Neuronal stem cell (in vitro differentiated cells): ENCODE measurements at regions not wholly inside any gene's neighbourhood (a gene's known extent, or its start where the extent isn't known, plus 50 kb on each side); places are given as distances from the start of the nearest gene placed in this dataset.

Experiments used
- DNase-seq: peaks from one replicate; pipeline ENCODE4 v3.0.0-alpha.2; 2013; ENCODE audit warnings: low spot score
- H2AFZ ChIP-seq: one replicate; pipeline ENCODE4 v1.6.1; 2013; ENCODE audit warnings: mild to moderate bottlenecking, low read length, inconsistent platforms
- H2AK5ac ChIP-seq: 2 replicates; pipeline ENCODE4 v1.6.1; 2013; ENCODE audit warnings: low read depth, mild to moderate bottlenecking, inconsistent platforms, low read length, moderate library complexity, mixed read lengths
- H2BK120ac ChIP-seq: 2 replicates; pipeline ENCODE4 v1.6.1; 2013; ENCODE audit warnings: low read depth, mild to moderate bottlenecking, inconsistent platforms, low read length, moderate library complexity, mixed read lengths
- H2BK12ac ChIP-seq: one replicate; pipeline ENCODE4 v1.6.1; 2013; ENCODE audit warnings: low read length, inconsistent platforms
- H2BK15ac ChIP-seq: 2 replicates; pipeline ENCODE4 v1.6.1; 2013; ENCODE audit warnings: mild to moderate bottlenecking, low read length, inconsistent platforms, mixed read lengths
- H2BK5ac ChIP-seq: one replicate; pipeline ENCODE4 v1.6.1; 2013; ENCODE audit warnings: inconsistent platforms, mild to moderate bottlenecking, low read length, moderate library complexity
- H3K14ac ChIP-seq: one replicate; pipeline ENCODE4 v1.6.1; 2013; ENCODE audit warnings: low read length, inconsistent platforms
- H3K18ac ChIP-seq: 2 replicates; pipeline ENCODE4 v1.6.1; 2013; ENCODE audit warnings: low read length, inconsistent platforms
- H3K23ac ChIP-seq: 2 replicates; pipeline ENCODE4 v1.6.1; 2013; ENCODE audit warnings: low read depth, mild to moderate bottlenecking, mixed read lengths, low read length, inconsistent platforms; ENCODE audit not compliant: poor library complexity
- H3K27ac ChIP-seq: replicated peaks from 3 replicates; pipeline ENCODE4 v1.5.1; 2013; ENCODE audit warnings: low read length, inconsistent platforms
- H3K27me3 ChIP-seq, 3 experiments: 2 replicates each; pipeline ENCODE4 v1.6.1; 2013; ENCODE audit warnings: low read length in 3 of 3, mild to moderate bottlenecking in 2 of 3, inconsistent platforms in 1 of 3, low read depth in 1 of 3, mixed read lengths in 1 of 3, moderate library complexity in 1 of 3; ENCODE audit not compliant: control insufficient read depth in 3 of 3, insufficient read depth in 3 of 3
- H3K36me3 ChIP-seq, 2 donors: replicated peaks in 1 of 2; 2 replicates each; pipeline ENCODE4 v1.6.1; 2013; ENCODE audit warnings: low read length in 2 of 2; ENCODE audit not compliant: control insufficient read depth in 2 of 2, insufficient read depth in 2 of 2
- H3K4ac ChIP-seq: 2 replicates; pipeline ENCODE4 v1.6.1; 2013; ENCODE audit warnings: inconsistent platforms, mild to moderate bottlenecking, low read length, moderate library complexity
- H3K4me1 ChIP-seq, 2 donors: 1 replicate in 1 of 2; 2 replicates in 1 of 2; pipeline ENCODE4 v1.6.1; 2013; ENCODE audit warnings: low read length in 2 of 2, low read depth in 1 of 2; ENCODE audit not compliant: control insufficient read depth in 2 of 2, insufficient read depth in 1 of 2
- H3K4me2 ChIP-seq: one replicate; pipeline ENCODE4 v1.6.1; 2013; ENCODE audit warnings: mild to moderate bottlenecking, low read length, inconsistent platforms; ENCODE audit not compliant: insufficient read depth, poor library complexity, severe bottlenecking
- H3K4me3 ChIP-seq, 2 donors: 2 replicates each; pipeline ENCODE4 v1.5.1; 2013; ENCODE audit warnings: low read length in 2 of 2, mild to moderate bottlenecking in 2 of 2, inconsistent platforms in 1 of 2, moderate library complexity in 1 of 2
- H3K79me1 ChIP-seq: one replicate; pipeline ENCODE4 v1.6.1; 2013; ENCODE audit warnings: low read depth, mild to moderate bottlenecking, inconsistent platforms, low read length, moderate library complexity
- H3K9ac ChIP-seq: one replicate; pipeline ENCODE4 v1.6.1; 2013; ENCODE audit warnings: mild to moderate bottlenecking, low read depth, low read length, inconsistent platforms; ENCODE audit not compliant: poor library complexity
- H3K9me3 ChIP-seq, 2 donors: replicated peaks in 1 of 2; 2 replicates each; pipeline versions ENCODE3 to v1.6.1; 2013; ENCODE audit warnings: low read length in 2 of 2, mild to moderate bottlenecking in 2 of 2, inconsistent platforms in 1 of 2, low read depth in 1 of 2, mixed read lengths in 1 of 2, moderate library complexity in 1 of 2; ENCODE audit not compliant: control insufficient read depth in 2 of 2, insufficient read depth in 1 of 2
- H4K8ac ChIP-seq: one replicate; pipeline ENCODE4 v1.6.1; 2013; ENCODE audit warnings: low read depth, mild to moderate bottlenecking, inconsistent platforms, low read length, moderate library complexity
- H4K91ac ChIP-seq: one replicate; pipeline ENCODE4 v1.6.1; 2013; ENCODE audit warnings: low read length, low read depth, mild to moderate bottlenecking, inconsistent platforms; ENCODE audit not compliant: poor library complexity
- WGBS, 2 donors: extraction: QIAGEN DNeasy Blood & Tissue Kit; methylation state at CpG; one replicate each; pipeline ENCODE4 v1.1.7; 2013; ENCODE audit warnings: missing lambda C conversion rate in 2 of 2, mixed read lengths in 1 of 2; ENCODE audit not compliant: insufficient read length in 2 of 2, insufficient replicate concordance in 1 of 2; ENCODE audit errors: extremely low coverage in 2 of 2; 5-methylcytosine and 5-hydroxymethylcytosine counted together

GRCh38 chr13:64962404-64962803, 2267.7 kb downstream of the PCDH9 start:
- Histone ChIP-seq H3K4me2 (no peak overlapping the region), H4K91ac (no peak overlapping the region), H3K14ac (no peak overlapping the region), H3K4me3 (no peak overlapping the region), H2AK5ac (no peak overlapping the region), H3K27ac (no peak overlapping the region), H2BK120ac (no peak overlapping the region), H2BK15ac (no peak overlapping the region), H2AFZ (peak overlapping the region; percentile 56), H3K4me1 (no peaks in the 10 kb centered on the region), H3K79me1 (no peaks in the 10 kb centered on the region), H3K27me3 (no peaks in the 10 kb centered on the region), H2BK12ac (no peak overlapping the region), H3K23ac (no peak overlapping the region), H2BK5ac (no peak overlapping the region), H3K36me3 (no peaks in the 10 kb centered on the region), H3K18ac (peak overlapping the region; percentile 80), H3K4ac (no peak overlapping the region), H4K8ac (peak overlapping the region; percentile 65), H3K9ac (no peak overlapping the region), H3K9me3 (no peaks in the 10 kb centered on the region)
- DNase-seq = no peak
- no CpG with 5 or more reads among the region's 1 CpG for WGBS, 2 donors

- no peak overlapping the region for H3K14ac ChIP-seq
- no peak overlapping the region for H4K91ac ChIP-seq
- no peak for DNase-seq
- no peak overlapping the region for H3K27ac ChIP-seq
- no peak overlapping the region for H3K4ac ChIP-seq
- no peak overlapping the region for H4K8ac ChIP-seq
- no peak overlapping the region for H2BK15ac ChIP-seq
- H2AFZ ChIP-seq = no peak overlapping the region
- H3K9me3 ChIP-seq = no peaks in the 10 kb centered on the region
- H3K4me1 ChIP-seq = no peaks in the 10 kb centered on the region
- no CpG with 5 or more reads among the region's 15 CpGs for WGBS, 2 donors
- no peak overlapping the region for H2AK5ac ChIP-seq
- H3K4me2 ChIP-seq = no peak overlapping the region
- no peak overlapping the region for H3K23ac ChIP-seq
- H2BK120ac ChIP-seq = no peak overlapping the region
- no peaks in the 10 kb centered on the region for H3K36me3 ChIP-seq
- H3K9ac ChIP-seq = no peak overlapping the region
- no peaks in the 10 kb centered on the region for H3K79me1 ChIP-seq
- no peak overlapping the region for H2BK12ac ChIP-seq
- no peaks in the 10 kb centered on the region for H3K27me3 ChIP-seq
- H2BK5ac ChIP-seq = no peak overlapping the region
- no peak overlapping the region for H3K4me3 ChIP-seq
- no peak overlapping the region for H3K18ac ChIP-seq
These were observed 2270.9 kb downstream of the PCDH9 start for GRCh38 chr13:64959276-64959675.

GRCh38 chr13:64958106-64958505, 2272.0 kb downstream of the PCDH9 start:
- H2BK12ac ChIP-seq = no peak overlapping the region
- no peaks in the 10 kb centered on the region for H3K9me3 ChIP-seq
- H2BK15ac ChIP-seq = no peak overlapping the region
- no peak overlapping the region for H2BK120ac ChIP-seq
- H3K14ac ChIP-seq = no peak overlapping the region
- H3K18ac ChIP-seq = no peak overlapping the region
- no peak overlapping the region for H2AFZ ChIP-seq
- no peak overlapping the region for H4K91ac ChIP-seq
- H3K4ac ChIP-seq = no peak overlapping the region
- H3K27ac ChIP-seq = no peak overlapping the region
- no peak overlapping the region for H2BK5ac ChIP-seq
- H3K23ac ChIP-seq = no peak overlapping the region
- no peaks in the 10 kb centered on the region for H3K79me1 ChIP-seq
- H4K8ac ChIP-seq = no peak overlapping the region
- H3K36me3 ChIP-seq = no peaks in the 10 kb centered on the region
- H3K4me2 ChIP-seq = no peak overlapping the region
- no peaks in the 10 kb centered on the region for H3K4me1 ChIP-seq
- no peak overlapping the region for H3K4me3 ChIP-seq
- no peak overlapping the region for H3K9ac ChIP-seq
- H3K27me3 ChIP-seq = no peaks in the 10 kb centered on the region
- no CpG with 5 or more reads among the region's 16 CpGs for WGBS, 2 donors
- H2AK5ac ChIP-seq = no peak overlapping the region
- DNase-seq = no peak

GRCh38 chr13:64938660-64939059, 2291.5 kb downstream of the PCDH9 start:
- Histone ChIP-seq H3K79me1 (no peaks in the 10 kb centered on the region), H3K4me2 (no peak overlapping the region), H2BK120ac (no peak overlapping the region), H2BK15ac (no peak overlapping the region), H3K9me3 (peaks cover 0 to 2% of the 10 kb centered on the region in 2 donors), H2AFZ (no peak overlapping the region), H3K4me3 (no peak overlapping the region), H3K4me1 (no peaks in the 10 kb centered on the region), H4K8ac (no peak overlapping the region), H3K4ac (no peak overlapping the region), H2AK5ac (no peak overlapping the region), H3K14ac (no peak overlapping the region), H2BK5ac (no peak overlapping the region), H3K18ac (no peak overlapping the region), H3K27me3 (no peaks in the 10 kb centered on the region), H3K23ac (no peak overlapping the region), H3K27ac (no peak overlapping the region), H3K36me3 (no peaks in the 10 kb centered on the region), H3K9ac (no peak overlapping the region), H2BK12ac (no peak overlapping the region), H4K91ac (no peak overlapping the region)
- WGBS, 2 donors = no CpG with 5 or more reads among the region's 5 CpGs
- DNase-seq = no peak
